SK-N-SH (cell line): ENCODE measurements at regions not wholly inside any gene's neighbourhood (a gene's known extent, or its start where the extent isn't known, plus 50 kb on each side); places are given as distances from the start of the nearest gene placed in this dataset.

Experiments
- CTCF ChIA-PET: fragments of 300-600, 350-600 bp; formaldehyde crosslinking; extraction: SDS; loops from one replicate; lab custom pipeline; 2021; lab: Yijun Ruan, JAX
- POLR2A ChIA-PET: fragments of 350-600 bp; sonication (Branson Sonifier 250); formaldehyde crosslinking; extraction: SDS; loops from one replicate; lab custom pipeline; 2020; ENCODE audit warnings: antibody characterized with exemption, inconsistent platforms; lab: Yijun Ruan, JAX
- DNase-seq: peaks from one replicate; pipeline ENCODE4 v3.0.0; 2012
- H2AFZ ChIP-seq: fragments of 200-600 bp; sonication (generic); 2 replicates; pipeline ENCODE4 v1.8.1; 2016; ENCODE audit warnings: antibody characterized with exemption, mild to moderate bottlenecking, low read depth
- H3F3A ChIP-seq: fragments of 200-600 bp; sonication (generic); replicated peaks from 2 replicates; pipeline ENCODE3; 2016; ENCODE audit warnings: antibody characterized with exemption, mild to moderate bottlenecking; ENCODE audit not compliant: insufficient read depth
- H3K27ac ChIP-seq, 2 experiments: fragments of 200-500 bp in 1 of 2; fragments of 200-600 bp in 1 of 2; sonication (Bioruptor generic) in 1 of 2; sonication (generic), shearing (Covaris generic) in 1 of 2; 2 replicates each; pipeline versions ENCODE4 v1.5.1 to v1.6.1; 2014 to 2016; ENCODE audit warnings: low read depth in 2 of 2, inconsistent platforms in 1 of 2, low read length in 1 of 2, mild to moderate bottlenecking in 1 of 2, mixed read lengths in 1 of 2
- H3K27me3 ChIP-seq: fragments of 200-600 bp; sonication (generic), shearing (Covaris generic); 2 replicates; pipeline ENCODE4 v1.6.1; 2016; ENCODE audit warnings: mixed run types; ENCODE audit not compliant: insufficient read depth
- H3K36me3 ChIP-seq, 2 experiments: fragments of 200-500 bp in 1 of 2; fragments of 200-600 bp in 1 of 2; sonication (Bioruptor generic) in 1 of 2; sonication (generic) in 1 of 2; replicated peaks in 1 of 2; 2 replicates each; pipeline versions ENCODE3 to v1.5.1; 2014 to 2016; ENCODE audit warnings: low read length in 1 of 2, mild to moderate bottlenecking in 1 of 2; ENCODE audit not compliant: insufficient read depth in 2 of 2, control insufficient read depth in 1 of 2
- H3K4me1 ChIP-seq, 2 experiments: fragments of 200-500 bp in 1 of 2; fragments of 200-600 bp in 1 of 2; sonication (Bioruptor generic) in 1 of 2; sonication (generic), shearing (Covaris generic) in 1 of 2; 2 replicates each; pipeline versions ENCODE4 v1.5.1 to v1.6.1; 2014 to 2016; ENCODE audit warnings: low read depth in 1 of 2, low read length in 1 of 2, mixed run types in 1 of 2; ENCODE audit not compliant: insufficient read depth in 2 of 2, control insufficient read depth in 1 of 2
- H3K4me2 ChIP-seq: fragments of 200-600 bp; sonication (generic), shearing (Covaris generic); 2 replicates; pipeline ENCODE4 v1.6.1; 2017; ENCODE audit warnings: mixed run types
- H3K4me3 ChIP-seq, 2 experiments: fragments of 200-500 bp in 1 of 2; fragments of 200-600 bp in 1 of 2; sonication (Bioruptor generic) in 1 of 2; sonication (generic), shearing (Covaris generic) in 1 of 2; 2 replicates each; pipeline versions ENCODE4 v1.5.1 to v1.8.1; 2014 to 2016; ENCODE audit warnings: low read depth in 2 of 2, inconsistent platforms in 1 of 2, low read length in 1 of 2, mild to moderate bottlenecking in 1 of 2, mixed read lengths in 1 of 2, moderate library complexity in 1 of 2
- H3K79me2 ChIP-seq: fragments of 200-600 bp; sonication (generic); 2 replicates; pipeline ENCODE4 v1.8.1; 2017; ENCODE audit warnings: mild to moderate bottlenecking; ENCODE audit not compliant: insufficient read depth
- H3K9ac ChIP-seq: fragments of 200-600 bp; sonication (generic); 2 replicates; pipeline ENCODE4 v1.6.1; 2017; ENCODE audit warnings: mixed run types
- H3K9me2 ChIP-seq: fragments of 200-600 bp; sonication (generic); 2 replicates; pipeline ENCODE4 v1.6.1; 2017; ENCODE audit warnings: mixed run types
- H3K9me3 ChIP-seq: fragments of 200-600 bp; sonication (generic); 2 replicates; pipeline ENCODE4 v1.6.1; 2017; ENCODE audit warnings: mixed run types, mild to moderate bottlenecking, moderate library complexity
- H4K20me1 ChIP-seq: fragments of 200-600 bp; sonication (generic); 2 replicates; pipeline ENCODE4 v1.6.1; 2017; ENCODE audit warnings: mild to moderate bottlenecking, mixed run types; ENCODE audit not compliant: insufficient read depth
- CHD2 ChIP-seq: fragments of 150-350 bp; IDR thresholded peaks from 2 replicates; pipeline ENCODE4 v1.6.1; 2018; ENCODE audit warnings: low read length; ENCODE audit not compliant: partially characterized antibody
- ELF1 ChIP-seq: IDR thresholded peaks from 2 replicates; pipeline ENCODE4 v1.4.0; 2012
- FOXJ3 ChIP-seq: sonication (generic); formaldehyde crosslinking; IDR thresholded peaks from 2 replicates; pipeline ENCODE4 v1.5.1; 2020; ENCODE audit warnings: mild to moderate bottlenecking, missing genetic modification reagents
- GABPA ChIP-seq: IDR thresholded peaks from 2 replicates; pipeline ENCODE4 v1.4.0; 2012; ENCODE audit warnings: low read depth, mild to moderate bottlenecking
- MXI1 ChIP-seq: IDR thresholded peaks from 2 replicates; pipeline ENCODE4 v1.6.1; 2012; ENCODE audit warnings: mild to moderate bottlenecking, low read depth, low read length, improper control_type of control experiment
- POLR2AphosphoS5 ChIP-seq: IDR thresholded peaks from 2 replicates; pipeline ENCODE4 v1.6.1; 2012; ENCODE audit warnings: low read depth, low read length
- RCOR1 ChIP-seq: fragments of 150-350 bp; IDR thresholded peaks from 2 replicates; pipeline ENCODE4 v1.6.1; 2017; ENCODE audit warnings: antibody characterized with exemption, low read length
- RXRA ChIP-seq: IDR thresholded peaks from 2 replicates; pipeline ENCODE4 v1.4.0; 2012; ENCODE audit warnings: low read depth, mild to moderate bottlenecking, borderline replicate concordance
- SIN3A ChIP-seq: IDR thresholded peaks from 2 replicates; pipeline ENCODE4 v1.6.1; 2012; ENCODE audit warnings: low read depth, mild to moderate bottlenecking, low read length, moderate library complexity, borderline replicate concordance
- SMC3 ChIP-seq: IDR thresholded peaks from 2 replicates; pipeline ENCODE4 v1.6.1; 2012; ENCODE audit warnings: low read depth, low read length, improper control_type of control experiment
- TEAD4 ChIP-seq: IDR thresholded peaks from 2 replicates; pipeline ENCODE4 v1.4.0; 2012; ENCODE audit warnings: mild to moderate bottlenecking, borderline replicate concordance; ENCODE audit not compliant: insufficient read depth
- WGBS: methylation state at CpG from one replicate; pipeline ENCODE4 v1.1.6; 2017; ENCODE audit warnings: low lambda C conversion rate; 5-methylcytosine and 5-hydroxymethylcytosine counted together
- TF ChIP-seq, protein P1 (sequence below): IDR thresholded peaks from 2 replicates; pipeline ENCODE4; 2012
- TF ChIP-seq, protein P2 (sequence below): IDR thresholded peaks from 2 replicates; pipeline ENCODE4 v1.4.0; 2012; ENCODE audit warnings: low read depth, borderline replicate concordance
- TF ChIP-seq, protein P3 (sequence below): fragments of 200-600 bp; sonication (generic); IDR thresholded peaks from 2 replicates; pipeline ENCODE4 v1.6.1; 2017; ENCODE audit warnings: antibody characterized with exemption, mild to moderate bottlenecking, moderate library complexity
- TF ChIP-seq, protein P4 (sequence below): fragments of 150-350 bp; IDR thresholded peaks from 2 replicates; pipeline ENCODE4 v1.6.1; 2017; ENCODE audit warnings: antibody characterized with exemption, low read length, low read depth, borderline replicate concordance
- TF ChIP-seq, protein P5 (sequence below): fragments of 150-350 bp; IDR thresholded peaks from 2 replicates; pipeline ENCODE4 v1.6.1; 2016; ENCODE audit warnings: mild to moderate bottlenecking, low read depth, low read length

DNA sequence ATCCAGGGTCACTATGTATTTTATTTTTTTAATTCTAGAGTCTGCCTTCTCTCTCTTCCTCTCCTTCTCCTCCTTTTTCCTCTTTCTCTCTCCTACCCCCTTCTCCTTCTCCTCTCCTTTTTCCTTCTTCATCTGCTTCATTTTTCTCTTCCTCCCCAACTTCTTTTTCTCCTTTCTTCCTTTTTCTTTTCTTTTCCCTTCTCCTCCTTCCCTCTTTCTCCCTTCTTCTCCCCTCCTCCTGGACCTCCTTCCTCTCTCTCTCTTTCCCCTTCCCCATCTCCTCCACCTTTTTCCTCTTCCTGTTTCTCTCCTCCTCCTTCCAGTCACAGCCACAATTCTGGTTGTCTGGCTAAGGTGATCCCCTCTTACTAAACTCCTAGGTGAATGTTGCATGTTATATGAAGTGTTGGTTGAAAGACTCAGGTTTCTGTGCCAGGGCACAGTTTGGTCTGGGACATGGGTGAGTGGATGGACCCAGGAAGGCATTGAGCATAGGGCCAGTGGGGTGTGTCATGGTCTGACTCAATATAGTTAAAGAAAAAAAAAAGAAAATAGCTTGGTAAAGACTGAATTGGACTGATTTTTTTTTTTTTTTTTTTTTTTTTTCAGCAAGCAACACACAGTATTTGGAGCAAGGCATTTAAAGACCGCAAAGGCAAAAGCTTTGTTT lies 266.9 kb downstream of the TGFB2 start:
- H3K27me3 ChIP-seq = no peaks in the 10 kb centered on the region
- WGBS = no CpG with 5 or more reads among the region's 1 CpG
- TF ChIP-seq, protein P1, sequence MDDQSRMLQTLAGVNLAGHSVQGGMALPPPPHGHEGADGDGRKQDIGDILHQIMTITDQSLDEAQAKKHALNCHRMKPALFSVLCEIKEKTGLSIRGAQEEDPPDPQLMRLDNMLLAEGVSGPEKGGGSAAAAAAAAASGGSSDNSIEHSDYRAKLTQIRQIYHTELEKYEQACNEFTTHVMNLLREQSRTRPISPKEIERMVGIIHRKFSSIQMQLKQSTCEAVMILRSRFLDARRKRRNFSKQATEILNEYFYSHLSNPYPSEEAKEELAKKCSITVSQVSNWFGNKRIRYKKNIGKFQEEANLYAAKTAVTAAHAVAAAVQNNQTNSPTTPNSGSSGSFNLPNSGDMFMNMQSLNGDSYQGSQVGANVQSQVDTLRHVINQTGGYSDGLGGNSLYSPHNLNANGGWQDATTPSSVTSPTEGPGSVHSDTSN = no peak
- TF ChIP-seq, protein P2, sequence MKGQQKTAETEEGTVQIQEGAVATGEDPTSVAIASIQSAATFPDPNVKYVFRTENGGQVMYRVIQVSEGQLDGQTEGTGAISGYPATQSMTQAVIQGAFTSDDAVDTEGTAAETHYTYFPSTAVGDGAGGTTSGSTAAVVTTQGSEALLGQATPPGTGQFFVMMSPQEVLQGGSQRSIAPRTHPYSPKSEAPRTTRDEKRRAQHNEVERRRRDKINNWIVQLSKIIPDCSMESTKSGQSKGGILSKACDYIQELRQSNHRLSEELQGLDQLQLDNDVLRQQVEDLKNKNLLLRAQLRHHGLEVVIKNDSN = no peak
- TF ChIP-seq RCOR1 (no peak), RXRA (no peak), MXI1 (no peak), TEAD4 (no peak), GABPA (no peak), POLR2AphosphoS5 (no peak)
- TF ChIP-seq, protein P3, sequence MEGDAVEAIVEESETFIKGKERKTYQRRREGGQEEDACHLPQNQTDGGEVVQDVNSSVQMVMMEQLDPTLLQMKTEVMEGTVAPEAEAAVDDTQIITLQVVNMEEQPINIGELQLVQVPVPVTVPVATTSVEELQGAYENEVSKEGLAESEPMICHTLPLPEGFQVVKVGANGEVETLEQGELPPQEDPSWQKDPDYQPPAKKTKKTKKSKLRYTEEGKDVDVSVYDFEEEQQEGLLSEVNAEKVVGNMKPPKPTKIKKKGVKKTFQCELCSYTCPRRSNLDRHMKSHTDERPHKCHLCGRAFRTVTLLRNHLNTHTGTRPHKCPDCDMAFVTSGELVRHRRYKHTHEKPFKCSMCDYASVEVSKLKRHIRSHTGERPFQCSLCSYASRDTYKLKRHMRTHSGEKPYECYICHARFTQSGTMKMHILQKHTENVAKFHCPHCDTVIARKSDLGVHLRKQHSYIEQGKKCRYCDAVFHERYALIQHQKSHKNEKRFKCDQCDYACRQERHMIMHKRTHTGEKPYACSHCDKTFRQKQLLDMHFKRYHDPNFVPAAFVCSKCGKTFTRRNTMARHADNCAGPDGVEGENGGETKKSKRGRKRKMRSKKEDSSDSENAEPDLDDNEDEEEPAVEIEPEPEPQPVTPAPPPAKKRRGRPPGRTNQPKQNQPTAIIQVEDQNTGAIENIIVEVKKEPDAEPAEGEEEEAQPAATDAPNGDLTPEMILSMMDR = no peak
- H3K4me2 ChIP-seq = no peak overlapping the region
- H3K9me2 ChIP-seq = no peaks in the 10 kb centered on the region
- no peak overlapping the region for H3K9ac ChIP-seq
- ChIA-PET POLR2A (no interaction called here), CTCF (no interaction called here)
- no peak for DNase-seq
- H2AFZ ChIP-seq = no peak overlapping the region
- no peak overlapping the region for H3K27ac ChIP-seq
- H4K20me1 ChIP-seq = no peaks in the 10 kb centered on the region
- no peaks in the 10 kb centered on the region for H3K4me1 ChIP-seq
- H3K79me2 ChIP-seq = no peaks in the 10 kb centered on the region
- no peaks in the 10 kb centered on the region for H3K36me3 ChIP-seq
- H3K9me3 ChIP-seq = no peaks in the 10 kb centered on the region; the same call in 1 of the 2 replicates
- no peaks in the 10 kb centered on the region for H3F3A ChIP-seq
- H3K4me3 ChIP-seq = no peak overlapping the region

DNA sequence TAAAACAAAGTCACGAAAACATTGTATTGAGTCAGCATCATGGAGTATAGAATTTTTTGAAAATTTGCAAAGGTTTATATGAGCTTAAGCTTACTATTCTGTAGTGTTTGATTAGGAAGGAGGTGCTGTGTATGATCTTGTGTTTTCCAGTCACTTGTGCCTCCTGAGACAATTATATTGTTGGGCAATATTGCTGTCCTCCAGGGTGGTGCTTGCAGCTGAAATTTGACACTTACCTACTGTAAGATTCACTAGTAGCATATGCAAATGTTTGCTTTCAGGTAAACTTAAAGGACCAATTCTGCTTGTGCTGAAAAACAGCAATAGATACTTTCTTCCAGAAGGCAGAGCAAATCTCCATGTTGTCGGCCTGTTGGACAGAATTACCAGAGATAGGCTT lies 268.0 kb downstream of the TGFB2 start:
- DNase-seq = no peak
- H3K9me3 ChIP-seq = no peaks in the 10 kb centered on the region; the same call in 1 of the 2 replicates
- 77% methylated on average over 2 of the region's 2 CpGs for WGBS

More for the DNA sequence above, 268.0 kb downstream of the TGFB2 start:
- Histone ChIP-seq H4K20me1 (no peaks in the 10 kb centered on the region), H3K79me2 (no peaks in the 10 kb centered on the region), H3K36me3 (no peaks in the 10 kb centered on the region), H3K27ac (no peak overlapping the region), H3F3A (no peaks in the 10 kb centered on the region), H3K4me3 (no peak overlapping the region), H3K4me1 (no peaks in the 10 kb centered on the region), H3K9ac (no peak overlapping the region), H3K27me3 (no peaks in the 10 kb centered on the region), H3K9me2 (no peaks in the 10 kb centered on the region), H2AFZ (no peak overlapping the region), H3K4me2 (no peak overlapping the region)
- ChIA-PET POLR2A (no interaction called here), CTCF (no interaction called here)
- TF ChIP-seq, protein P4, sequence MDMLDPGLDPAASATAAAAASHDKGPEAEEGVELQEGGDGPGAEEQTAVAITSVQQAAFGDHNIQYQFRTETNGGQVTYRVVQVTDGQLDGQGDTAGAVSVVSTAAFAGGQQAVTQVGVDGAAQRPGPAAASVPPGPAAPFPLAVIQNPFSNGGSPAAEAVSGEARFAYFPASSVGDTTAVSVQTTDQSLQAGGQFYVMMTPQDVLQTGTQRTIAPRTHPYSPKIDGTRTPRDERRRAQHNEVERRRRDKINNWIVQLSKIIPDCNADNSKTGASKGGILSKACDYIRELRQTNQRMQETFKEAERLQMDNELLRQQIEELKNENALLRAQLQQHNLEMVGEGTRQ = no peak
- TF ChIP-seq CHD2 = no peak
- no peak for TF ChIP-seq GABPA
- TF ChIP-seq RCOR1 = no peak
- TF ChIP-seq RXRA = no peak
- no peak for TF ChIP-seq FOXJ3 (CRISPR knock-in tag)
- TF ChIP-seq, protein P5, sequence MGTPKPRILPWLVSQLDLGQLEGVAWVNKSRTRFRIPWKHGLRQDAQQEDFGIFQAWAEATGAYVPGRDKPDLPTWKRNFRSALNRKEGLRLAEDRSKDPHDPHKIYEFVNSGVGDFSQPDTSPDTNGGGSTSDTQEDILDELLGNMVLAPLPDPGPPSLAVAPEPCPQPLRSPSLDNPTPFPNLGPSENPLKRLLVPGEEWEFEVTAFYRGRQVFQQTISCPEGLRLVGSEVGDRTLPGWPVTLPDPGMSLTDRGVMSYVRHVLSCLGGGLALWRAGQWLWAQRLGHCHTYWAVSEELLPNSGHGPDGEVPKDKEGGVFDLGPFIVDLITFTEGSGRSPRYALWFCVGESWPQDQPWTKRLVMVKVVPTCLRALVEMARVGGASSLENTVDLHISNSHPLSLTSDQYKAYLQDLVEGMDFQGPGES = no peak
- no peak for TF ChIP-seq ELF1
- no peak for TF ChIP-seq SMC3
- TF ChIP-seq MXI1 = no peak
- TF ChIP-seq SIN3A = no peak
